C4-2B (cell line): ENCODE measurements at regions not wholly inside any gene's neighbourhood (a gene's known extent, or its start where the extent isn't known, plus 50 kb on each side); places are given as distances from the start of the nearest gene placed in this dataset.
"Not testable (repeated sequence)": the region's sequence is repeated elsewhere in the genome, so short reads cannot be mapped to it uniquely, and the experiment has no call there.

Source experiments
- ZFX ChIP-seq: fragments of 450-650 bp; IDR thresholded peaks from 2 replicates; pipeline ENCODE4 v1.6.1; 2017
- TF ChIP-seq, protein P1 (sequence below): fragments of 450-650 bp; conservative IDR thresholded peaks from 2 replicates; pipeline ENCODE4 v1.5.1; 2017; ENCODE audit warnings: mild to moderate bottlenecking

GRCh38 chrX:113784754-113785153 is 799.1 kb upstream of the HTR2C start:
- TF ChIP-seq, protein P1, sequence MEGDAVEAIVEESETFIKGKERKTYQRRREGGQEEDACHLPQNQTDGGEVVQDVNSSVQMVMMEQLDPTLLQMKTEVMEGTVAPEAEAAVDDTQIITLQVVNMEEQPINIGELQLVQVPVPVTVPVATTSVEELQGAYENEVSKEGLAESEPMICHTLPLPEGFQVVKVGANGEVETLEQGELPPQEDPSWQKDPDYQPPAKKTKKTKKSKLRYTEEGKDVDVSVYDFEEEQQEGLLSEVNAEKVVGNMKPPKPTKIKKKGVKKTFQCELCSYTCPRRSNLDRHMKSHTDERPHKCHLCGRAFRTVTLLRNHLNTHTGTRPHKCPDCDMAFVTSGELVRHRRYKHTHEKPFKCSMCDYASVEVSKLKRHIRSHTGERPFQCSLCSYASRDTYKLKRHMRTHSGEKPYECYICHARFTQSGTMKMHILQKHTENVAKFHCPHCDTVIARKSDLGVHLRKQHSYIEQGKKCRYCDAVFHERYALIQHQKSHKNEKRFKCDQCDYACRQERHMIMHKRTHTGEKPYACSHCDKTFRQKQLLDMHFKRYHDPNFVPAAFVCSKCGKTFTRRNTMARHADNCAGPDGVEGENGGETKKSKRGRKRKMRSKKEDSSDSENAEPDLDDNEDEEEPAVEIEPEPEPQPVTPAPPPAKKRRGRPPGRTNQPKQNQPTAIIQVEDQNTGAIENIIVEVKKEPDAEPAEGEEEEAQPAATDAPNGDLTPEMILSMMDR, result not testable (repeated sequence)
- TF ChIP-seq ZFX, result not testable (repeated sequence)
